Activated CD4-positive, CD25-positive, alpha-beta regulatory T cell treated with anti-CD3 and anti-CD28 coated beads, Interleukin-2, amount 50 U/mL, for 16 hours (primary cell): ENCODE measurements at regions not wholly inside any gene's neighbourhood (a gene's known extent, or its start where the extent isn't known, plus 50 kb on each side); places are given as distances from the start of the nearest gene placed in this dataset.
"Not testable (repeated sequence)": the region's sequence is repeated elsewhere in the genome, so short reads cannot be mapped to it uniquely, and the experiment has no call there.

Experiments
- DNase-seq: peaks from one replicate; pipeline ENCODE4 v3.0.0-alpha.2; 2020; ENCODE audit warnings: low read depth, low spot score

DNA sequence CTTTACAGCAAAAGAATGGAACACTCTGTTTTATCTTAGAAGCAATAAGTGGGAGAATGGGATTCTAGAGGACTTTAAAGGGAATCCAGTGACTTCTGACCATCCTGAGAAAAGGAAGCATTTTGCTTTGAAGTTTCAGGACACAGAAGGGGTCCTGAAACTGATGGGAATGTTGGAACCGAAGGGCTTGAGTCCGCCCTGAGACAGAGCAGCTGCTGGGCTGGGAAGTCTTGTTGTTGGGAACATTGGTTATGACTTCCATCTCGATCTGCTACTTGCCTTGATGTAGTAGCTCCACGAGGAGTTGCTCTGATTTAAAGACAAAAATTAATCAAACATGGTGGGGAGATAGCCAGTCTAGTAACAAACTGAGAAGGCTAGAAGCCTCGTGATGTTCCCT is 177.6 kb downstream of the JCAD start:
- DNase-seq, result no peak

- DNase-seq, result no peak
These were observed 178.0 kb downstream of the JCAD start for GRCh38 chr10:29881336-29881771.

GRCh38 chr10:29880856-29881255 is 178.5 kb downstream of the JCAD start:
- no peak for DNase-seq

DNA sequence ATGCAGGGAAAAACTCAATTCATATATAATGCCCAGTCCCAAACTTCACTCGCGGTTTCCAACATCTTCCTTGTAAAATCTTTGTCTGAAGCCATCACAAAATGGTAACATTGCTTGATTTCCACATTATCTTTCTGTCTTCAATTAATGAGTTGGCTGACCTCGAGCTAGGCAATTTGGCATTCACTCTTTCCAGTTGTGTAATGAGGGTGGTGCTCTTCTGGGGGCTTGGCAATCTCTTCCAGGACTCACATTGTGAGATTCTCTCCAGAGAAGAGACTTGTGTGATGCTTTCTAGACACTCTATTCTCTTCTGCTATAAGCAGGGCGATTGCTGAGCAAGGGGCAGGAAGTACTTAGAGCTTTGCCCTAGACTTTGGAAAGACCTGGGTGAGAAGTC is 179.5 kb downstream of the JCAD start:
- no peak for DNase-seq

DNA sequence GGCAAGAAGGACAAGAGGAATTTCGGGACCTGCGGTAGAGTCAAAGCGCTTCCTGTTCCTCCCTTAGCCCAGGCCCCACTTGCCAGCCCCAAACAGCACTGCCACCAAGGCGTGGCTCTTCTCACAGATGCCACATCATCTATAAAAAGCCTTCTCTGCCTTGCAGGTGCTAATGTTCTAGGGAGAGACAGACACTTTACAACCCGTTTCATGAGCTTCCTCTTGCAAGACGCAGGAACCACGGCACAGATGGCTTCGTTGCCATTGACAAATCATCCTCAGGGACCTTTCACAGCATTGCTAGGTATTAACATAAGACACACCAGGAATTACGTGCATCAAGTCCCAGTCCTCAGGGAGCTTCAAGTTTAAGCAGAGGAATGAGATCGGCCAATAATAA is 180.9 kb downstream of the JCAD start:
- DNase-seq, result no peak

DNA sequence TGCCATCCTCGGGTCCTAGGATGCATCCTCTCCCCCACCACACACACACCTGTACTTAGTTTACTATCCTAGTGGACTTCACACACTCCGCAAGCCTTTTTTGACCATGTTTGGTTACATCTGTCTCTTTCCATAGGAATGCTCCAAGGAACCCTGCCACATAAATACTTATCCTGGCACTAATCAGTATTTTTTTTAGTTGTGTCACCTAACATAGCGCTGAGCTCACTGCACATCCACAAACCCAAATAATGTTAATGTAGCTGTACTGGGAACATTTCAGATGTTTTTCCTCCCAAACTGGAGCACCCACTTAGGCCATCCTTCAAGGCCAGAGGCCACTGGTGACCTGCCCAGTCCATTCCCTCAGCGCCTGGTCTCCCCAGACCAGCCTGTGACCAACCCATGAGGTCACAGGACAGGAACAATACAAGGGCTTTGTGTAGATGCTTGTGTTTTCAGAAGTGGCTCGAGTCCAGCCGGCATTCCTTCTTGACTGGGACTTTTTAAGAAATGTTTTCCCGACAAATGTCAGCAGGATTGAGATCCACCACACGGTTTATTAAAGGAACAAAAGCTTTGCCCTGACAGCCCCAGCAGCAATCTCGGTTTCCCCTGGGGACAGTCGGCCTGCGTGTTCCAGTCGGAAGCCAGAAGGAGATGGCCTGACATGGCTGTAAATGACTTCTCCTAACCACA is 181.4 kb downstream of the JCAD start:
- DNase-seq, result no peak

GRCh38 chr10:29876008-29876555 is 183.3 kb downstream of the JCAD start:
- DNase-seq, result no peak

GRCh38 chr10:29874606-29875269 is 184.6 kb downstream of the JCAD start:
- no peak for DNase-seq

- no peak for DNase-seq
These were observed 185.4 kb downstream of the JCAD start for GRCh38 chr10:29873941-29874484.

DNA sequence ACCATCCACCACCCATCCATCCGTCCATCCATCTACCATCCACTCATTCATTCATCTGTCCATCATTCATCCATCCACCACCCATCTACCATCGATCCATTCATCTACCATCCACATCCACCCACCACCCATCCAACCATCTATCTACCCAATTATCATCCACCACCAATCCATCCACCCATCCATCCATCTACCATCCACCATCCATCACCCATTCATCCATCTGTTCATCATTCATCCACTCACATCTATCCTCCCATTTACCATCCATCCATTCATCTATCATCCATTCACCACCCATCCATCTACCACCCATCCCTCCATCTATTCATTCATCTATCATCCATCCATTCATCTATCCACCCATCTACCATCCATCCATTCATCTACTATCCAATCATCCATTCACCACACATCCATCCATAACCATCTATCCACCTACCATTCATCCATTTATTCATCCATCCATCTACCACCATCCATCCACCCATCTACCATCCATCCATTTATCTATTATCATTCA is 188.8 kb downstream of the JCAD start:
- DNase-seq, result no peak

DNA sequence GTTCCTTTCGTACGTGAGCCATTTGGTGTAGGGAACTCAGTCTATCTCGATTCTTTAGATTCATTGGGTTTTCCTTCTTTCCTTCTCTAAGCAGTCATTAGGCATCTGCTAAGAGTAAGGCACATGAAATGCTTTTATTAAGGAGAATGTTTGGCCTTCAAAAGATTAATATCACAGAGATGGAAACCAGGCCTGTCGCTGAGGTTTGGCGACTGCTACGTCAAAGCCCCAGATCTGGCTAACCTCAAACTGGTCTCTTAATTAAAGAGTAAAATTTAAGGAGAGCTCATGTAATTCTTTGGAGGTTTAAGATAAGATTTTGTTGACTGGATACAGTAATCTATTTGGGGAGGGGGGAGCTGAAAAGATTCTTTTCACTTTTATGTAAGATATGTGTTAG is 189.8 kb downstream of the JCAD start:
- DNase-seq, result no peak

DNA sequence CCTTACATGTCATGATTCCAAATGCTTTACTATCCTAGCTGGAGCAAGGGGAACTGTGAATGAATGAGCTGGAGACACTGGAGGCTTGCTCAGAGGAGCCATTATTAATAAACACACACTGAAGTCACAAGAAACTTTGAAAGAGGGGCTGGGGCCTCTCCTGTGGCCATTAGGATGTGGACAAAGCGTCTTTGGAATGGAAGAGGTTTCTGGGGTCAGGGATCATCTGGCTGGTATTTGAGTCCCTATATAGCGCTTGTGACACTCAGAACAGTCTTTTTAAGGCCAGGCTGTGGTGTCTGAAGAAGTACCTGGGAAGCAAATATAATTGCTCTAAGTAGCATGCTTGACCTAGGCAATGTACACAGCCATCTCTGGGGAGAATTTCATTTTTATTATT is 193.0 kb downstream of the JCAD start:
- no peak for DNase-seq

GRCh38 chr10:29865700-29866355 is 193.6 kb downstream of the JCAD start:
- DNase-seq, result no peak

DNA sequence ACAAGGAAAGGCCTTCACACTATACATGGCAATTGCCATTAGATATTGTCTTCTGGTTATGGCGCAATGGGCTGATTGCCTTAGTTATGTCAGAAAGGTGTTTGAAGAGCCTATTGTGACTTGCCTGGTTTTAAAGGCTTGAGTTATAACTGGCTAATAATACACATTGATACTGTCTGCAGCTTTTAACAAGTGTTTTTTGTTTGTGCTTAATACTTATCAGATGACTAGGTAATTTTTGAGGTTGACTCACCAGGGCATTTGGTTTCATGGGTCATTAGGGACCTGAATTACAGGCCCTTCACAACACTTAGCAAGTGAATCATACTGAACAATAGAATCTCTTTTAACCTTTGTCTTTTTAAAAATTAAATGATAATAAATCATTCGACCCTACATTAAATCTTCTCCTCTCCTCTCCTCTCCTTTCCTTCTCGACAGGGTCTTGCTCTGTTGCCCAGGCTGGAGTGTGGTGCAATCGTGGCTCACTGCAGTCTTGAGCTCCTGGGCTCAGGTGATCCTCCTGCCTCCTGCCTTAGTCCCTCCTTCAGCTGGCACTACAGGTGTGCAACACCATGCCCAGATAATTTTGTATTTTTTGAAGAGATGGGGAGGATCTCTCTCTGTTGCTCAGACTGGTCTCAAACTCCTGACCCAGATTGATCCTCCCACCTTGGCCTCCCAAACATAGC is 196.3 kb downstream of the JCAD start:
- DNase-seq, result no peak

GRCh38 chr10:29861811-29862505 is 197.4 kb downstream of the JCAD start:
- DNase-seq, result no peak

DNA sequence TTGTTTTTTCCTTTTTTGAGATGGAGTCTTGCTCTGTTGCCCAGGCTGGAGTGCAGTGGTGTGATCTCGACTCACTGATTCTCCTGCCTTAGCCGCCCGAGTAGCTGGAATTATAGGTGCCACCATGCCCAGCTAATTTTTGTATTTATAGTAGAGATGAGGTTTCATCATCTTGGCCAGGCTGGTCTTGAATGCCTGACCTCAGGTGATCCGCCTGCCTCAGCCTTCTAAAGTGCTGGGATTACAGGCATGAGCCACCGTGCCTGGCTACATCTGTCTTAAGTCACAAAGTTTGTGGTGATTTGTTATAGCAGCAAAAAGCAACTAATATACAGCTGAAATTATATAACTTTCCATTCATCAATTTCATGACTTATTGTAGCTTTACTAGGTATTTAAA is 198.2 kb downstream of the JCAD start:
- not testable (repeated sequence) for DNase-seq

GRCh38 chr10:29860166-29860565 is 199.2 kb downstream of the JCAD start:
- DNase-seq, result no peak

DNA sequence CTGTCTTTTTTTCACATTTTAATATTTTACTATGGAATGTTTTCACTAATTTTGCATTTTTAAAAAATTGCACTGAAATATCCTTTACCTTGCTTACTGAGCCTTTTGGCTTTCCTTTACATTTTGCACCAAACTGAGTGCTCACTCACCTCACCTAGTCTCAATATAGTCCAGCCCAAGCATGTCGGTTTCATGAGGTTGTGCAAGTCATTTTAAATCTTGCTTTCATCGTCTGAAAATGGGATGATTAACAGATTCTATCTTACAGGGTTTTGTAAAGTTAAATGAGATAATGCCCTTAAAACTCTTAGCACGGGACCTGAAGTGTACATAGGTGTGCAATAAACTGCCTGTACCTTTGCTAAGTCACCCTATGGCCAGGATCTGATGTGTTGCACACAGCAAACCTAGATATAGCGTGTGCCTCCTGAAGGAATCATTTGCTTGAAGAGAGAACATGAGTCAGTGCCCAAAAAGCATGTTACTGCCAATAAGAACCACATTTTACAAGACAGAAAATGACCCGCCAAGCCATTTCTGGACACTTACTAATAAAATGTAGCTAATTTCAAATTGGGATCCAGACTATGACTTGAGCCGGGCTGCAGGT is 199.8 kb downstream of the JCAD start:
- no peak for DNase-seq

DNA sequence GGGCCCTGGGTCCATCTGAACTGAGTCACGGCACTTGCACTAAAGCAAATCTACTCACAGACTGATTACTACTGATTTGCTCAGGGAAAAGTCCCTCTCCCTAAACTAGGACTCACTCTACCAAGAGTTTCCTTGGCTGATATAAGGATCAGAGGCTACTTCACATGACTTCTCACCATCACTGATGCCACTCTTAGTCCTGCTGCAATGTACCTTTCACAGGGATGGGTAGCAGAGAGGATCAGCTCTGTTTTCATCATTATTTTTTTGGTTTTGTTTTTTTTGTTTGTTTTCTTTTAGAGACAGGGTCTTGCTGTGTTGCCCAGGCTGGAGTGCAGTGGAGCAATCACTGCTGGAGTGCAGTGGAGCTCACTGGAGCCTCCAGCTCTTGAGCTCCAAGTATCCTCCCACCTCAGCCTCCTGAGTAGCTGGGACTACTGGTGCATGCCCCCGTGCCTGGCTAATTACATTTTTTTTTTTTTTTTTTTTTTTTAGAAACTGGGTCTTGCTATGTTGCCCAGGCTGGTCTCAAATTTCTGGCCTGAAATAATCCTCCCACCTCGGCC is 200.6 kb downstream of the JCAD start:
- no peak for DNase-seq
